Gastrocnemius medialis (tissue), 4 donors: ENCODE measurements at regions not wholly inside any gene's neighbourhood (a gene's known extent, or its start where the extent isn't known, plus 50 kb on each side); places are given as distances from the start of the nearest gene placed in this dataset.

Experiments
- ATAC-seq, 2 donors: fragments of 150-250 bp; one replicate each; pipeline ENCODE4 v1.9.1; 2016
- DNase-seq, 2 donors: peaks; one replicate each; pipeline ENCODE4 v3.0.0-alpha.2; 2019
- H3K27ac ChIP-seq, 4 donors: fragments of 200-600 bp; sonication (generic); 1 replicate in 1 of 4; 2 replicates in 3 of 4; pipeline ENCODE4 v1.5.1; 2016 to 2018; ENCODE audit warnings: mild to moderate bottlenecking in 2 of 4, moderate library complexity in 1 of 4
- H3K27me3 ChIP-seq, 3 donors: fragments of 200-600 bp; sonication (generic) in 2 of 3; 1 replicate in 1 of 3; 2 replicates in 2 of 3; pipeline versions ENCODE4 v1.5.1 to v1.6.0; 2016 to 2019; ENCODE audit warnings: mild to moderate bottlenecking in 1 of 3, moderate library complexity in 1 of 3
- H3K36me3 ChIP-seq, 2 donors: fragments of 200-600 bp; sonication (generic) in 1 of 2; one replicate each; pipeline ENCODE4 v1.5.1; 2017 to 2018
- H3K4me1 ChIP-seq, 2 donors: fragments of 200-600 bp; sonication (generic) in 1 of 2; one replicate each; pipeline ENCODE4 v1.5.1; 2016 to 2017; ENCODE audit warnings: mild to moderate bottlenecking in 2 of 2
- H3K4me3 ChIP-seq, 4 donors: fragments of 200-600 bp; sonication (generic) in 3 of 4; 1 replicate in 1 of 4; 2 replicates in 3 of 4; pipeline ENCODE4 v1.5.1; 2016 to 2019; ENCODE audit warnings: mild to moderate bottlenecking in 2 of 4
- H3K9me3 ChIP-seq, 3 donors: fragments of 200-600 bp; sonication (generic) in 2 of 3; 1 replicate in 1 of 3; 2 replicates in 2 of 3; pipeline ENCODE4 v1.5.1; 2016 to 2019
- POLR2A ChIP-seq, 2 donors: fragments of 450-650 bp; IDR thresholded peaks; one replicate each; pipeline ENCODE4 v1.6.1; 2017; ENCODE audit warnings: antibody characterized with exemption in 2 of 2, mild to moderate bottlenecking in 2 of 2, moderate library complexity in 2 of 2
- in situ Hi-C, 4 donors: fragments of 200-750 bp; cut with MboI; loops; one replicate each; pipeline versions ENCODE4 v1.15.0 to v1.8.0; 2017; ENCODE audit warnings: low sequenced_read_pairs in 4 of 4
- intact Hi-C: fragments of 100-400 bp; cut with DNase I; formaldehyde crosslinking; loops from one replicate; pipeline ENCODE4 v1.15.1; 2023; ENCODE audit warnings: low total_unique reads
- TF ChIP-seq, protein P1 (sequence below), 5 experiments: fragments of 450-650 bp in 3 of 5; fragments of 200-600 bp in 2 of 5; sonication (generic) in 2 of 5; IDR thresholded peaks in 4 of 5; conservative IDR thresholded peaks in 1 of 5; 1 replicate in 4 of 5; 2 replicates in 1 of 5; pipeline ENCODE4 v1.5.1; 2016 to 2019; ENCODE audit warnings: antibody characterized with exemption in 5 of 5, mild to moderate bottlenecking in 3 of 5, moderate library complexity in 3 of 5

DNA sequence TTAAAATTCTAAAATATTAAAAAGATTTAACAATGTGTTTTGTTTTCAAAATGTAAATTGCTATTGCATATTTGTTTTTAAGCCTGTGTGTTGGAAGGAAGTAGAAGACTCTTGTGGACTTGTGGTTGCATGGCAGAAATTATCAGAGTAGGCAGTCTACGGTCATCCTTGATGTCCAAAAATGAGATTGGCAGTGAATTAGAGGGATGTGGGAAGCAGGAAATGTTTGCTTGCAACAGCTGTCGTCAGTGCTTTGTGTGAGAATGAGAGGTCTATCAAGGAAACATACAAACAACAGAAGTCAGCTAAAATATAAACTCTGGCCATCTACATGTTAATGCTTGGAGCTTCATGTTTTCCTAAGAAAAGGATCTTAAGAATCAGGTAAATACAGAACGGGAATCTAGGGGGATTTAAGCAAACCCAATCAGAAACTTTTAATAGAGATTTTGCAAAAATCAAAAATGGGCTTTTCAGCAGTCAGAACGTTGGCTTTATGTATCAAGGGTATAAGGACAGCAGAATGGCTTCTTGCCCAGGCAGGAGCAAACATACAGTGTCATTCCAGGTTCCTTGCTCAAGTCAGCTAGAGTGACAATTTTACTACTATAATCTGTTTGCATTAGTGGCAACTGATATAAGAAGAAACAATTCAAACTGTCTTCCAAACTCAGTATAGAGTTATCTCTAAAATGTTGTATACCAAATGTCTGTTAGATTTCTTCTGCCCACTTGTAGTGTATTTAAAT, 196.7 kb downstream of the CYB561 start:
- in situ Hi-C loops, result no loop called here
- DNase-seq (no peak), ATAC-seq (no peak)
- H3K9me3 ChIP-seq, result no peaks in the 10 kb centered on the region
- no peak overlapping the region for H3K4me3 ChIP-seq
- intact Hi-C loops, result no loop called here
- H3K4me1 ChIP-seq, result no peaks in the 10 kb centered on the region
- H3K27ac ChIP-seq, result no peak overlapping the region
- TF ChIP-seq POLR2A (IDR thresholded peaks at IDR 0.05), result no peak
- TF ChIP-seq, protein P1, sequence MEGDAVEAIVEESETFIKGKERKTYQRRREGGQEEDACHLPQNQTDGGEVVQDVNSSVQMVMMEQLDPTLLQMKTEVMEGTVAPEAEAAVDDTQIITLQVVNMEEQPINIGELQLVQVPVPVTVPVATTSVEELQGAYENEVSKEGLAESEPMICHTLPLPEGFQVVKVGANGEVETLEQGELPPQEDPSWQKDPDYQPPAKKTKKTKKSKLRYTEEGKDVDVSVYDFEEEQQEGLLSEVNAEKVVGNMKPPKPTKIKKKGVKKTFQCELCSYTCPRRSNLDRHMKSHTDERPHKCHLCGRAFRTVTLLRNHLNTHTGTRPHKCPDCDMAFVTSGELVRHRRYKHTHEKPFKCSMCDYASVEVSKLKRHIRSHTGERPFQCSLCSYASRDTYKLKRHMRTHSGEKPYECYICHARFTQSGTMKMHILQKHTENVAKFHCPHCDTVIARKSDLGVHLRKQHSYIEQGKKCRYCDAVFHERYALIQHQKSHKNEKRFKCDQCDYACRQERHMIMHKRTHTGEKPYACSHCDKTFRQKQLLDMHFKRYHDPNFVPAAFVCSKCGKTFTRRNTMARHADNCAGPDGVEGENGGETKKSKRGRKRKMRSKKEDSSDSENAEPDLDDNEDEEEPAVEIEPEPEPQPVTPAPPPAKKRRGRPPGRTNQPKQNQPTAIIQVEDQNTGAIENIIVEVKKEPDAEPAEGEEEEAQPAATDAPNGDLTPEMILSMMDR (IDR thresholded peaks at IDR 0.05 in 4 of 5, conservative IDR thresholded peaks at IDR 0.05 in 1 of 5), result no peak
- no peaks in the 10 kb centered on the region for H3K27me3 ChIP-seq
- no peaks in the 10 kb centered on the region for H3K36me3 ChIP-seq

DNA sequence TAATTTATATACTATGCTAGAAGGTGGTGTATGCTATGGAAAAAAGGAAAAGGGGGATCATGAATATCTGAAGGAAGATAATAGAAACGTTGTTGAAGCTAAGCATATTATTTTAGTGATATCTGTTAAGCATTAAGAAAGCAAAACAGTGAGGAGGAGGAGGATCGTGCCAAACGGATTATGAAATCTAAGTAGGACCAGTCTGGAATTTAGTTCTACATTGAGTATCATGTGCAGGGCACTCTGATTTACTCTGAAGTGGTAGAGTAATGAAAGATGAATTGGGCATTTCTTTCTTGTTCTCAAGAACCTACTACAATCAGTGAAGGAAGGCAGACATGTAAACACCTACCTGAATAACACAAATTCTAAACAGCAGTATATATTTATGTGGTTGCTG, 195.3 kb downstream of the CYB561 start:
- no peaks in the 10 kb centered on the region for H3K9me3 ChIP-seq
- H3K27ac ChIP-seq, result no peak overlapping the region
- H3K36me3 ChIP-seq, result no peaks in the 10 kb centered on the region
- ATAC-seq (no peak), DNase-seq (no peak)
- H3K27me3 ChIP-seq, result no peaks in the 10 kb centered on the region
- no peaks in the 10 kb centered on the region for H3K4me1 ChIP-seq
- in situ Hi-C loops, result no loop called here
- H3K4me3 ChIP-seq, result no peak overlapping the region
- intact Hi-C loops, result no loop called here
- no peak for TF ChIP-seq POLR2A (IDR thresholded peaks at IDR 0.05)
- TF ChIP-seq, protein P1 (IDR thresholded peaks at IDR 0.05 in 4 of 5, conservative IDR thresholded peaks at IDR 0.05 in 1 of 5), result no peak

DNA sequence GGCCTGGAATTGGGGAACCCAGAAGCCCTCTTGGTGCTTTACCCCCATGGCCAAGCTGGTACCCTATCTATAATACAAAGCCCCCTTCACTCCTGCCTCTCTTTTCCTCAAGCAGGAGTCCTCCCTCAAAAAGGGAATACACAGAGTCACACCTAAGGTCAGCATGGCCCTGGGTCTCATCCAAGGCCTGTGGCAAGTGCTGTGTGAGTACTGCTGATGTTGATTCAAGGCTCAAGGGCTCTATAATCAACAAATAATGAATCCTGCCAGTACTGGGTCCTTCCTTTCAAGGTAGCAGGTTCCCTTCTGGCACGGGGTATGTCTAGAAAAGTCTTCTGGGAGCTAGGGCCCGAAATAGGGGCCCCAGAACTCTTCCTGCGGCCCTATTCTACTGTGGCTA, 187.3 kb downstream of the CYB561 start:
- TF ChIP-seq POLR2A (IDR thresholded peaks at IDR 0.05), result no peak
- TF ChIP-seq, protein P1 (IDR thresholded peaks at IDR 0.05 in 4 of 5, conservative IDR thresholded peaks at IDR 0.05 in 1 of 5), result no peak
- in situ Hi-C loops (no loop called here), intact Hi-C loops (no loop called here)
- H3K9me3 ChIP-seq, result no peaks in the 10 kb centered on the region
- no peaks in the 10 kb centered on the region for H3K27me3 ChIP-seq
- ATAC-seq, result no peak
- no peak overlapping the region for H3K27ac ChIP-seq
- no peak overlapping the region for H3K4me3 ChIP-seq
- H3K36me3 ChIP-seq, result no peaks in the 10 kb centered on the region
- no peak for DNase-seq
- H3K4me1 ChIP-seq, result no peaks in the 10 kb centered on the region

DNA sequence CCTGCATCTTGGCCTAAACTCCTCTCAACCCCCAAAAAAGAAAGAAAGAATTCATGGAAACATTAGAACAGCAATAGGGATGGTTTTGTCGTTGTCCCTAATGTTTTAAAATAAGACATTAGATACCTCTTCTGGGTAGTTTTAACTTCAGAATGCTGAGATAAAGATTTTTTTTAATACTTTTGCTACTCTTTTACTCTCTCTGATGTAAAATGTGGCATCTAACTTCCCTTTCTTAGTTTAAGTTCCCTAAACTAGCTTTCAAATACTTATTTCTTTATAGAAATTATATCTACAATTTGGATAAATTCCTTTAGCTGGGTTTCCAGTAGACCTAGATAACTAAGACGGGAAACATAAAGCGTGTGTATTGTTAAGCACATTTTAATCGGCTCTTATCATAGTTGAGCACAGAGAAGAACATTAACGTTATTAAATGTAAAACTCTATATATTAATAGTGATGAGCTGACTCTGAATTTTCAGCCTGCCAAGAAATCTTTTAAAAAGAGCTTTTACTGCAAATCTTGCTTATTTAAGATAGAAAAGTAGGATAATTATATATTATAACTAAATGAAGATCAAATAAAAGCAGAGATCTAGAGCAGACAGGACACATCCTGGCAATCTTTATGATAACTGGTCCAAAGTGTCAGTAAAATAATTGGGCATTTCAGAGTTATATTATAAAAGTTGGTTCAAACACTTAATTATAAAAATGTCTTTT, 183.2 kb downstream of the CYB561 start:
- Histone ChIP-seq H3K9me3 (no peaks in the 10 kb centered on the region), H3K27me3 (no peaks in the 10 kb centered on the region), H3K27ac (no peak overlapping the region), H3K36me3 (no peaks in the 10 kb centered on the region), H3K4me1 (no peaks in the 10 kb centered on the region), H3K4me3 (no peak overlapping the region)
- no peak for TF ChIP-seq POLR2A (IDR thresholded peaks at IDR 0.05)
- TF ChIP-seq, protein P1 (IDR thresholded peaks at IDR 0.05 in 4 of 5, conservative IDR thresholded peaks at IDR 0.05 in 1 of 5), result no peak
- intact Hi-C loops (no loop called here), in situ Hi-C loops (loop anchor here in 1 of 4 donors (10.0 kb wide), 1 partner anchor 58 kb away; no protein-coding TSS in a partner anchor)
- ATAC-seq (no peak), DNase-seq (no peak)
